Midbrain (tissue), 1 donor: ENCODE measurements at regions not wholly inside any gene's neighbourhood (a gene's known extent, or its start where the extent isn't known, plus 50 kb on each side); places are given as distances from the start of the nearest gene placed in this dataset.
"Not testable (repeated sequence)": the region's sequence is repeated elsewhere in the genome, so short reads cannot be mapped to it uniquely, and the experiment has no call there.

ENCODE experiments used
- DNase-seq: peaks from one replicate; lab custom pipeline; 2025; lab: John Stamatoyannopoulos, UW

- DNase-seq, result no peak
Measured at GRCh38 chr14:97796511-97796910, 999.3 kb downstream of the VRK1 start.

GRCh38 chr14:97798176-97798575 lies 1001.0 kb downstream of the VRK1 start:
- no peak for DNase-seq

GRCh38 chr14:97802430-97803373 lies 1005.5 kb downstream of the VRK1 start:
- DNase-seq, result no peak

- DNase-seq, result no peak
Measured at GRCh38 chr14:97804056-97804455, 1006.9 kb downstream of the VRK1 start.

GRCh38 chr14:97806891-97807290 lies 1009.7 kb downstream of the VRK1 start:
- DNase-seq, result no peak

GRCh38 chr14:97808541-97808940 lies 1011.4 kb downstream of the VRK1 start:
- DNase-seq, result not testable (repeated sequence)

GRCh38 chr14:97813556-97813955 lies 1016.4 kb downstream of the VRK1 start:
- no peak for DNase-seq

GRCh38 chr14:97820781-97821180 lies 1023.6 kb downstream of the VRK1 start:
- DNase-seq, result no peak

GRCh38 chr14:97824218-97824617 lies 1027.0 kb downstream of the VRK1 start:
- DNase-seq, result no peak

- no peak for DNase-seq
Measured at GRCh38 chr14:97827746-97828145, 1030.6 kb downstream of the VRK1 start.

- no peak for DNase-seq
Measured at GRCh38 chr14:97832776-97833175, 1035.6 kb downstream of the VRK1 start.

- no peak for DNase-seq
Measured at GRCh38 chr14:97838986-97839385, 1041.8 kb downstream of the VRK1 start.

- no peak for DNase-seq
Measured at GRCh38 chr14:97840159-97840558, 1043.0 kb downstream of the VRK1 start.

GRCh38 chr14:97841762-97842161 lies 1044.6 kb downstream of the VRK1 start:
- no peak for DNase-seq

- no peak for DNase-seq
Measured at GRCh38 chr14:97843066-97843465, 1045.9 kb downstream of the VRK1 start.

- no peak for DNase-seq
Measured at GRCh38 chr14:97844042-97844441, 1046.9 kb downstream of the VRK1 start.

- DNase-seq, result no peak
Measured at GRCh38 chr14:97846156-97846555, 1049.0 kb downstream of the VRK1 start.

- DNase-seq, result no peak
Measured at GRCh38 chr14:97848317-97848980, 1051.3 kb downstream of the VRK1 start.

- no peak for DNase-seq
Measured at GRCh38 chr14:97850466-97850865, 1053.3 kb downstream of the VRK1 start.

- DNase-seq, result no peak
Measured at GRCh38 chr14:97850886-97851285, 1053.7 kb downstream of the VRK1 start.

- no peak for DNase-seq
Measured at GRCh38 chr14:97851428-97851995, 1054.3 kb downstream of the VRK1 start.

- no peak for DNase-seq
Measured at GRCh38 chr14:97854918-97855317, 1057.7 kb downstream of the VRK1 start.

- DNase-seq, result no peak
Measured at GRCh38 chr14:97866195-97866594, 1069.0 kb downstream of the VRK1 start.
